ENCODE measurements at regions not wholly inside any gene's neighbourhood (a gene's known extent, or its start where the extent isn't known, plus 50 kb on each side); places are given as distances from the start of the nearest gene placed in this dataset.

- no peak for DNase-seq (ENCODE audit: low read depth, low spot score)
These were observed 261.8 kb downstream of the FOXD2 start for GRCh38 chr1:47699492-47700235.

GRCh38 chr1:47701283-47701682 is 263.4 kb downstream of the FOXD2 start:
- DNase-seq (ENCODE audit: low read depth, low spot score), result no peak

- no peak for DNase-seq (ENCODE audit: low read depth, low spot score)
These were observed 264.1 kb downstream of the FOXD2 start for GRCh38 chr1:47701741-47702515.

- no peak for DNase-seq (ENCODE audit: low read depth, low spot score)
These were observed 265.4 kb downstream of the FOXD2 start for GRCh38 chr1:47703156-47703825.

- no peak for DNase-seq (ENCODE audit: low read depth, low spot score)
These were observed 266.2 kb downstream of the FOXD2 start for GRCh38 chr1:47703981-47704596.

- DNase-seq (ENCODE audit: low read depth, low spot score), result no peak
These were observed 267.8 kb downstream of the FOXD2 start for GRCh38 chr1:47705517-47706130.

- no peak for DNase-seq (ENCODE audit: low read depth, low spot score)
These were observed 269.7 kb downstream of the FOXD2 start for GRCh38 chr1:47707503-47707902.

- DNase-seq (ENCODE audit: low read depth, low spot score), result no peak
These were observed 270.2 kb downstream of the FOXD2 start for GRCh38 chr1:47708019-47708535.

- DNase-seq (ENCODE audit: low read depth, low spot score), result no peak
These were observed 270.8 kb downstream of the FOXD2 start for GRCh38 chr1:47708658-47709018.

GRCh38 chr1:47709019-47709871 is 271.4 kb downstream of the FOXD2 start:
- DNase-seq (ENCODE audit: low read depth, low spot score), result no peak

GRCh38 chr1:47709872-47710231 is 272.0 kb downstream of the FOXD2 start:
- DNase-seq (ENCODE audit: low read depth, low spot score), result no peak

- DNase-seq (ENCODE audit: low read depth, low spot score), result no peak
These were observed 272.7 kb downstream of the FOXD2 start for GRCh38 chr1:47710329-47711071.
